ENCODE measurements at regions not wholly inside any gene's neighbourhood (a gene's known extent, or its start where the extent isn't known, plus 50 kb on each side); places are given as distances from the start of the nearest gene placed in this dataset.
A peak's percentile ranks its signal among the peaks of the same experiment; 100 is the strongest.

DNA sequence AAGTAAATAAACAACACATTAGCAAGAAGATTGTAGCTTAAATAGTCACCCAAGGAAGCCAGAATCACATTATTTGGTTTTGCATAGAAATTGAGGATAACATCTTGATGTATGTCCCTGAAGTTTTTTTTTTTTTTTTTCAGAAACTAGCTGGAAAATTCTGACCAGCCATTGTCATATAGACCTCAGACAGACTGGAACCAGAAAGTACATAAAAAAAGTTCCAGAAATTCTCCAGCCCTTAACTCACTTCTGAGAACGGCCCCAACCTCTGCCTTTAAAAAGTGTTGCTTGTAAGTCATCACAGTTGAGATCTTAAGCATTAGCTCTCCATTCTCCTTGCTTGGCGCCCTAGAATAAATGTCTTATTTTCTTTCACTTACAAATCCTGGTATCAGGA, 350.5 kb downstream of the CCDC85A start:
- Histone ChIP-seq H2AFZ (no peak overlapping the region), H3K9me2 (replicated peaks; ENCODE audit: insufficient read depth) (no peaks in the 10 kb centered on the region), H3K27ac (peak overlapping the region; percentile 28), H4K20me1 (ENCODE audit: insufficient read depth, poor library complexity, severe bottlenecking) (no peaks in the 10 kb centered on the region), H3K36me3 (replicated peaks; ENCODE audit: insufficient read depth, low read depth) (no peaks in the 10 kb centered on the region), H3K4me2 (no peak overlapping the region), H3K27me3 (no peaks in the 10 kb centered on the region), H3K4me1 (ENCODE audit: insufficient read depth) (no peaks in the 10 kb centered on the region), H3K9me3 (ENCODE audit: low read depth) (no peaks in the 10 kb centered on the region), H3K4me3 (no peak overlapping the region), H3K79me2 (no peaks in the 10 kb centered on the region)
- DNase-seq (ENCODE audit: low spot score), result no peak
- 47% methylated on average over 2 of the region's 2 CpGs for WGBS (ENCODE audit: low lambda C conversion rate, missing lambda C conversion rate)
- TF ChIP-seq, protein P1, sequence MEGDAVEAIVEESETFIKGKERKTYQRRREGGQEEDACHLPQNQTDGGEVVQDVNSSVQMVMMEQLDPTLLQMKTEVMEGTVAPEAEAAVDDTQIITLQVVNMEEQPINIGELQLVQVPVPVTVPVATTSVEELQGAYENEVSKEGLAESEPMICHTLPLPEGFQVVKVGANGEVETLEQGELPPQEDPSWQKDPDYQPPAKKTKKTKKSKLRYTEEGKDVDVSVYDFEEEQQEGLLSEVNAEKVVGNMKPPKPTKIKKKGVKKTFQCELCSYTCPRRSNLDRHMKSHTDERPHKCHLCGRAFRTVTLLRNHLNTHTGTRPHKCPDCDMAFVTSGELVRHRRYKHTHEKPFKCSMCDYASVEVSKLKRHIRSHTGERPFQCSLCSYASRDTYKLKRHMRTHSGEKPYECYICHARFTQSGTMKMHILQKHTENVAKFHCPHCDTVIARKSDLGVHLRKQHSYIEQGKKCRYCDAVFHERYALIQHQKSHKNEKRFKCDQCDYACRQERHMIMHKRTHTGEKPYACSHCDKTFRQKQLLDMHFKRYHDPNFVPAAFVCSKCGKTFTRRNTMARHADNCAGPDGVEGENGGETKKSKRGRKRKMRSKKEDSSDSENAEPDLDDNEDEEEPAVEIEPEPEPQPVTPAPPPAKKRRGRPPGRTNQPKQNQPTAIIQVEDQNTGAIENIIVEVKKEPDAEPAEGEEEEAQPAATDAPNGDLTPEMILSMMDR (IDR thresholded peaks at IDR 0.05; ENCODE audit: poor library complexity), result no peak
- TF ChIP-seq EZH2phosphoT487 (IDR thresholded peaks at IDR 0.05; ENCODE audit: low read depth, severe bottlenecking, unreplicated experiment), result no peak
- no peak for TF ChIP-seq EZH2 (IDR thresholded peaks at IDR 0.05; ENCODE audit: borderline replicate concordance)

DNA sequence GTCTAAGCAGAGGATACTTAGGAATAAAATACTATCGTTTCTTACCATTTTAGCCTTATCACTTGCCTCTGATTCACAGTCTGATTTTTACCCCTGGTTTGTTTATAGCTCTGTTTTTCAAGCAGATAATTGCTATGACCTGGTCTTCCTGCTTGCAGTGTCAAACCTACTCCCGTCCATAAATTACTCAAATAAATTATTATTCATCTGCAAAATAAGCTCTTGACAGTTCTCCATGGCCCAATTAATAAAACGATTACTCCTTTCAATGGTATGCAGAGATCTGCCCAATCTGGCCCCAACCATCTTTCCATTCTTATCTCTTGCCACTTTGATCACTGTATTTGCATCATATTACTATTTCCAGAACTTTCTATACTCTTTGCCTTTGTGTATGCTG, 354.0 kb downstream of the CCDC85A start:
- no peak overlapping the region for H3K27ac ChIP-seq
- no peak overlapping the region for H2AFZ ChIP-seq
- no peak for DNase-seq (ENCODE audit: low spot score)
- no peaks in the 10 kb centered on the region for H3K9me3 ChIP-seq (ENCODE audit: low read depth)
- 70% methylated on average over 3 of the region's 3 CpGs for WGBS (ENCODE audit: low lambda C conversion rate, missing lambda C conversion rate)
- H3K9me2 ChIP-seq (replicated peaks; ENCODE audit: insufficient read depth), result no peaks in the 10 kb centered on the region
- no peaks in the 10 kb centered on the region for H3K36me3 ChIP-seq (replicated peaks; ENCODE audit: insufficient read depth, low read depth)
- no peak overlapping the region for H3K4me2 ChIP-seq
- no peaks in the 10 kb centered on the region for H3K4me1 ChIP-seq (ENCODE audit: insufficient read depth)
- no peaks in the 10 kb centered on the region for H3K27me3 ChIP-seq
- no peaks in the 10 kb centered on the region for H4K20me1 ChIP-seq (ENCODE audit: insufficient read depth, poor library complexity, severe bottlenecking)
- H3K79me2 ChIP-seq, result no peaks in the 10 kb centered on the region
- H3K4me3 ChIP-seq, result no peak overlapping the region
- TF ChIP-seq EZH2 (IDR thresholded peaks at IDR 0.05; ENCODE audit: borderline replicate concordance), result no peak
- TF ChIP-seq, protein P1 (IDR thresholded peaks at IDR 0.05; ENCODE audit: poor library complexity), result no peak
- TF ChIP-seq EZH2phosphoT487 (IDR thresholded peaks at IDR 0.05; ENCODE audit: low read depth, severe bottlenecking, unreplicated experiment), result no peak

DNA sequence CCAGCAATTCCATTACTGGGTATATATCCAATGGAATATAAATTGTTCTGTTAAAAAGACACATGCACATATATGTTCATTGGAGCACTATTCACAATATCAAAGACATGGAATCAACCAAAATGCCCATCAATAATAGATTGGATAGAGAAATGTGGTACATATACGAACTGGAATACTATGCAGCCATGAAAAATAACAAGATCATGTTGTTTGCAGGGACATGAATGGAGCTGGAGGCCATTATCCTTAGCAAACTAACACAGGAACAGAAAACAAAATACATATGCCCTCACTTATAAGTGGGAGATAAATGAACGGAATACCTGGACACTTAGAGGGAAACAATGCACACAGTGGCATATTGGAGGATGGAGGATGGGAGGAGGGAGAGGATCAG, 355.8 kb downstream of the CCDC85A start:
- Histone ChIP-seq H3K4me2 (no peak overlapping the region), H3K4me3 (no peak overlapping the region), H3K9me2 (replicated peaks; ENCODE audit: insufficient read depth) (no peaks in the 10 kb centered on the region), H2AFZ (no peak overlapping the region), H3K27ac (no peak overlapping the region), H3K36me3 (replicated peaks; ENCODE audit: insufficient read depth, low read depth) (no peaks in the 10 kb centered on the region), H3K79me2 (no peaks in the 10 kb centered on the region), H3K9me3 (ENCODE audit: low read depth) (no peaks in the 10 kb centered on the region), H3K4me1 (ENCODE audit: insufficient read depth) (no peaks in the 10 kb centered on the region), H3K27me3 (no peaks in the 10 kb centered on the region), H4K20me1 (ENCODE audit: insufficient read depth, poor library complexity, severe bottlenecking) (no peaks in the 10 kb centered on the region)
- TF ChIP-seq EZH2phosphoT487 (IDR thresholded peaks at IDR 0.05; ENCODE audit: low read depth, severe bottlenecking, unreplicated experiment) (no peak), EZH2 (IDR thresholded peaks at IDR 0.05; ENCODE audit: borderline replicate concordance) (no peak)
- TF ChIP-seq, protein P1 (IDR thresholded peaks at IDR 0.05; ENCODE audit: poor library complexity), result no peak
- 91% methylated on average over 2 of the region's 2 CpGs for WGBS (ENCODE audit: low lambda C conversion rate, missing lambda C conversion rate)
- no peak for DNase-seq (ENCODE audit: low spot score)

DNA sequence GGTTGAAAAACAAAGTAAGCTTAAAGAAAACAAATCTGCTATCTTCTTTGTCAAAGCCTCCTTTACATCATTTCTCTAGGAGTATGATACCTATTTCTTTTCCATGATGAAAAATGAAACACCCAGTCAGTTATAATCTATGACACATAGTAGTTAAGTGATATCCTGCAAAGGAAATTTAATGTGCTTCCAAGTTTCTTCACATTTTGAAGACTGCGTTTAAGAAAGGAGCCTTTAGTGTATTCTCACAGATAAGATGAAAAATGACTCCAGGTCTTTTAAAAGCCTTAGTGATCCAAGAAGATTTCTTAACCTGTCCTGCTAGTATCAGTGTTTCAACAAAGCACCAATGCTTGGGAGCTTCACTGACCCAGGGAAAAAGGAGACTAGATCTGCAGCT, 356.7 kb downstream of the CCDC85A start:
- no peak for DNase-seq (ENCODE audit: low spot score)
- H2AFZ ChIP-seq, result no peak overlapping the region
- WGBS (ENCODE audit: low lambda C conversion rate, missing lambda C conversion rate), result 80% methylated on average over 1 of the region's 1 CpG
- no peaks in the 10 kb centered on the region for H3K9me2 ChIP-seq (replicated peaks; ENCODE audit: insufficient read depth)
- H3K27me3 ChIP-seq, result no peaks in the 10 kb centered on the region
- no peak overlapping the region for H3K27ac ChIP-seq
- no peak overlapping the region for H3K4me2 ChIP-seq
- H3K36me3 ChIP-seq (replicated peaks; ENCODE audit: insufficient read depth, low read depth), result no peaks in the 10 kb centered on the region
- H3K79me2 ChIP-seq, result no peaks in the 10 kb centered on the region
- H3K4me3 ChIP-seq, result no peak overlapping the region
- H3K4me1 ChIP-seq (ENCODE audit: insufficient read depth), result no peaks in the 10 kb centered on the region
- no peaks in the 10 kb centered on the region for H3K9me3 ChIP-seq (ENCODE audit: low read depth)
- no peaks in the 10 kb centered on the region for H4K20me1 ChIP-seq (ENCODE audit: insufficient read depth, poor library complexity, severe bottlenecking)
- TF ChIP-seq EZH2phosphoT487 (IDR thresholded peaks at IDR 0.05; ENCODE audit: low read depth, severe bottlenecking, unreplicated experiment), result no peak
- TF ChIP-seq, protein P1 (IDR thresholded peaks at IDR 0.05; ENCODE audit: poor library complexity), result no peak
- no peak for TF ChIP-seq EZH2 (IDR thresholded peaks at IDR 0.05; ENCODE audit: borderline replicate concordance)

All from hepatocyte (in vitro differentiated cells).